GM12874 (cell line): ENCODE measurements at regions not wholly inside any gene's neighbourhood (a gene's known extent, or its start where the extent isn't known, plus 50 kb on each side); places are given as distances from the start of the nearest gene placed in this dataset.

Experiments used
- TF ChIP-seq, protein P1 (sequence below): IDR thresholded peaks from 2 replicates; pipeline ENCODE4 v1.5.1; 2011; ENCODE audit warnings: low read depth, mild to moderate bottlenecking, control low read depth, low read length, moderate library complexity; ENCODE audit not compliant: insufficient read depth

DNA sequence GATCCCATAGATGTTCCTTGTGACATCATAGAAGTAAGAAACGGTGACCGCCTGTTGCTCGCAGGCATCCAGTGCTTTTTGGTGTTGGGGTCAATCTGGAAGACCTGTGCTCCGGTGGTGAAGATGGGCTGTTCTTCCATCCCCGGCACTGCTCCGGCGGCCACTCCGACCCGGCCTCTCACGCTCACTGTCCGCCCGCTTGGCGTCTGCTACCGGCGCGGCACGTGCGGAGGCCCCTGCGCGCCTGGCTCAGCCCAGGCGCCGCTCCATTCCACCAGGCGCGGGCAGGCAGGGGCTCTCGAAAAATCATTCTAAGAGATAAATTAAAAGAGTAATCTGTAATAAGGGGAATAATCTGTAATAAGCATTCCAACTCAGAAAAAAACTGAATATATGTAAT, 934.5 kb downstream of the TMEM121 start:
- TF ChIP-seq, protein P1, sequence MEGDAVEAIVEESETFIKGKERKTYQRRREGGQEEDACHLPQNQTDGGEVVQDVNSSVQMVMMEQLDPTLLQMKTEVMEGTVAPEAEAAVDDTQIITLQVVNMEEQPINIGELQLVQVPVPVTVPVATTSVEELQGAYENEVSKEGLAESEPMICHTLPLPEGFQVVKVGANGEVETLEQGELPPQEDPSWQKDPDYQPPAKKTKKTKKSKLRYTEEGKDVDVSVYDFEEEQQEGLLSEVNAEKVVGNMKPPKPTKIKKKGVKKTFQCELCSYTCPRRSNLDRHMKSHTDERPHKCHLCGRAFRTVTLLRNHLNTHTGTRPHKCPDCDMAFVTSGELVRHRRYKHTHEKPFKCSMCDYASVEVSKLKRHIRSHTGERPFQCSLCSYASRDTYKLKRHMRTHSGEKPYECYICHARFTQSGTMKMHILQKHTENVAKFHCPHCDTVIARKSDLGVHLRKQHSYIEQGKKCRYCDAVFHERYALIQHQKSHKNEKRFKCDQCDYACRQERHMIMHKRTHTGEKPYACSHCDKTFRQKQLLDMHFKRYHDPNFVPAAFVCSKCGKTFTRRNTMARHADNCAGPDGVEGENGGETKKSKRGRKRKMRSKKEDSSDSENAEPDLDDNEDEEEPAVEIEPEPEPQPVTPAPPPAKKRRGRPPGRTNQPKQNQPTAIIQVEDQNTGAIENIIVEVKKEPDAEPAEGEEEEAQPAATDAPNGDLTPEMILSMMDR: no peak

DNA sequence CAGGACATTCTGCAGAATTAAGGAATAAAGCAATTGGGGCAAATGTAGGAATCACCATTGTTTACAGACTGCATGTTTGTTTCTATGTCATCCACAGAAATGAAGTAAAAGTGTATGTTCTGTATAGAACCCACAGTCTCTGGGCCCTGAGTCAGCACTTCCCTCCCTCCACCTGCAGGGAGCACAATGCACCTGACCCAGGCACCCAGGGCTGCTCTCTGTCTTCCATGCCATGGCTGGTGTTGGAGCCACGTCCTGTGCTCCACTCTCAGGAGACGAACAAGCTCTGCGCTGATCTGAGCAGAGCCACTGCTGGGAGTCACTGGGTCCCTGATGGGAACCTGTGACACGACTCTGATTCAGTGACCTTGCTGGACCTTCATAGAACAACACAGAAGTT, 942.5 kb downstream of the TMEM121 start:
- TF ChIP-seq, protein P1: 0 out of 2 replicates have a peak, but pooled peaks have one; percentile 2

DNA sequence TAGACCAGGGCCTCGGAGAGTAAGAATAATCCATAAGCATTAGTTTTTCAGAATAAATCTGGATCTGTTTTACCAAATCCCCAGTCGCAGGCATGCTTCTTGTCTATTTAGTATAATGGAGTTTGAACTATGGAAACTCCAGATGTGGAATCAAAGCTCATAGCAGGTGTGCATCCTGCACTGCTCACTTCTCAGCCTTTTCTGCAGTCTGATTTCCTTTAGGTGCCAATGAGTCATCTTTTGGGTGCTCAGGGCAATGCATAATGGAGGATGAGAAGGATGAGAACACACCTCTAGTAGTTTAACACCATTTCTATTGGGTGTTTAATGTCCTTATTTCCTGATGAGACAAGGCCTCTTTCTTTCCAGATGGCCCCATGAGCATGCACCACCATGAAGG, 961.2 kb downstream of the TMEM121 start:
- TF ChIP-seq, protein P1: no peak

DNA sequence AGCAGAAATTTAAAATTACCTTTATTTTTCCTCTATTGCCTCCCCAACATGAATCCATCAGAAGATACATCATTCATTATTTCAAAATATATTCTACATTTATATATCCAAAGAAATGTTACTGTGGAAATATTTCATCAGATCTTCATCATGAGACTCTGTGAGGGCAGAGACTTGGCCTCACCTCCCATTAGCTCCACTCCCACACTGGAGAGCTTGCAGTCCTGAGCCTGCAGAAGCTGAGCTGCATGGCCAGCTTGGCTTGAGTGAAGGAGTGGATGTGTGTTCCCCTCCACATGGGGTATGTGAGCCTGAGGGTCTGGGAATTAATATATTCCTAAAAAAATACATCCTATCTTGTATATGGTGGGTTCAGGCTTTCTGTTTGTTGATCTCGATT, 961.9 kb downstream of the TMEM121 start:
- TF ChIP-seq, protein P1: no peak

DNA sequence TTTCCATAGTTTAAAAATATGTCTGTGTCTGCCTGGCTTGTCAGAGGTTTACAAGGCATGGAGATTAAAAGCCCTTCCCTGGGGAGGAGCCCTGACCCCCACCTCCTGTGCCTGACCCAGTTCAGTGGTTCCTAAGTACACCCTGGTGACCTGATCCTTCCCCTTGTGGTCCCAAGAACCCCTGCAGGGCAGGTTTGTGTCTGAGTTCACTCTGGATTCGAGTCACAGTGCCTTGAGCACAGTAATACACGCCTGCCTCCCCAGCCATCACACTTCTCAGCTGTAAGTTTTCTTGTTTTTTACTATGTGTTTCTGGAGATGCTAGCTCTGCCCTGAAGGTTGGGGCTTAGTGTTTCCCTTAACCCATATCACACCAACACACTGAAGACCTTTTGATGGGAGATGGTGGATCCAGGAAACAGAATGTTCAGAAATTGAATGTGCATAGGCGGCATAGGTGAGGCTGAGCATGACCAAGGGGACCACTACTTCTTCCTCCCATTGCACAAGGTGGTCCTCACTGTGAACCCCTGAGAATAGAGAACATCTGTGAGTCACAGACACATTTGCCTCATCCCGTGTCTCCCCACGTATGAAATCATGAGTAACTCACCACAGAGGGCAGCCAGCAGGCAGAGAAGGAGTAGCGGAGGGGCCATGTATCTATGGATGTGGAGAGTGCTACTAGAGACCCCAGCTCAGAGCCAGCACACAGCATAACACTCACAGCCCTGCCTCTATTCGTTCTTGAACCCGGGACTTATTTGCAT, 962.9 kb downstream of the TMEM121 start:
- TF ChIP-seq, protein P1: no peak

DNA sequence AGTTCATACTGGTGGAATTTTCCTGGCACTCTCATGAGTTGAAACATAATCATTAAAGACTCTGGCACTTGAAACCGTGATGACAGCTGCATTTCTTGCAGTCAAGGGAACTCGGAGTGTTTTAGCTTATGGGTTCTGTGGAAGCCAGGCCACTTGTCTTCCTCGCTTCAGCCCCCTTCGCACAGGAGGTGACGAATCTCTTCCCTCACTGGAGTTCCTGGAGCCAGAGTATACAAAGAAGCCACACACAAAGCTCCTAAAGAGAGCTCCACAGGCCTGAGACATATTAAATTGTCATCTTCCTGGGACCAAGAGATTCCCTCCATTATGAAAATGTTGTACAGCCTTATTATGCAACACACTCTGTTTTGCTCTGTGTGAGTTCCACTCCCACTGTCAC, 964.1 kb downstream of the TMEM121 start:
- TF ChIP-seq, protein P1: no peak

DNA sequence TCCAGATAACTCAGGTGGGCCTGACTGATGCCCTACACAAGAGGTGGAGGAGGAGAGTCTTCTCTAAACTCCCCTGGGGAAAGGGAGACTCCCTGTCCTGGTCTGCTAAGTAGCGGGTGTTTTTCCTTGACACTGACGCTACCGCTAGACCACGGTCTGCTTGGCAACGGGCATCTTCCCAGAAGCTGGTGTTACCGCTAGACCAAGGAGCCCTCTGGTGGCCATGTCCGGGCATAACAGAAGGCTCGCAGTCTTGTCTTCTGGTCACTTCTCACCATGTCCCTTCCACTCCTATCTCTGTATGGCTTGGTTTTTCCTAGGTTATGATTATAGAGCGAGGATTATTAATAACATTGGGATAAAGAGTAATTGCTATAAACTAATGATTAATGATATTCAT, 965.5 kb downstream of the TMEM121 start:
- TF ChIP-seq, protein P1: peak; percentile 70
